ENCODE measurements at regions not wholly inside any gene's neighbourhood (a gene's known extent, or its start where the extent isn't known, plus 50 kb on each side); places are given as distances from the start of the nearest gene placed in this dataset.
A peak's percentile ranks its signal among the peaks of the same experiment; 100 is the strongest.

DNA sequence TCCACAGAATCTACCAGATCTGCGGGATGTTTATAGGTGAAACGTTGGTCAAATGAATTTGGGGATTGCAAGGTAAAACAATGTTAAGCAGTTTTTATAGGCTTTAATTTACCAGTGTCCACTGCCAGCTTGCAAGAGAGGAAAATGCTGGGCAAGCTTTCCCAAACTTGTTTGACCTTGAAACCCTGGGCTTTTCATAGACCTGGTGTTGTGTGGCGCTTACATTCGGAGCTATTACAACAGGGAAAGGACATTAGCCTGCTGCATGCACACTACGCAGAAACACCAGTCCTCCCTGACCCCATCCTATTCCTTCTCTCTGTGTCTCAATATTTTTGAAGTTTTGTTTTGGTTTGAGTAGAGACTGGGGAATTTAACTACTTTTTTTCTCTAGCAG lies 59.6 kb upstream of the AGPS start:
- 24 to 34% (median 30%) methylated on average over 5 of the region's 5 CpGs for WGBS, 3 donors
- Histone ChIP-seq H3K9me3 (no peaks in the 10 kb centered on the region), H3K27me3 (no peaks in the 10 kb centered on the region), H3K27ac (peak overlapping the region in 1 of 2 donors; percentile 59), H3K4me1 (ENCODE audit: insufficient read depth) (peaks cover 1% of the 10 kb centered on the region), H3K4me3 (no peak overlapping the region), H3K36me3 (no peaks in the 10 kb centered on the region)
- TF ChIP-seq POLR2A (IDR thresholded peaks at IDR 0.05) (no peak), EP300 (IDR thresholded peaks at IDR 0.05) (no peak)
- TF ChIP-seq, protein P1, sequence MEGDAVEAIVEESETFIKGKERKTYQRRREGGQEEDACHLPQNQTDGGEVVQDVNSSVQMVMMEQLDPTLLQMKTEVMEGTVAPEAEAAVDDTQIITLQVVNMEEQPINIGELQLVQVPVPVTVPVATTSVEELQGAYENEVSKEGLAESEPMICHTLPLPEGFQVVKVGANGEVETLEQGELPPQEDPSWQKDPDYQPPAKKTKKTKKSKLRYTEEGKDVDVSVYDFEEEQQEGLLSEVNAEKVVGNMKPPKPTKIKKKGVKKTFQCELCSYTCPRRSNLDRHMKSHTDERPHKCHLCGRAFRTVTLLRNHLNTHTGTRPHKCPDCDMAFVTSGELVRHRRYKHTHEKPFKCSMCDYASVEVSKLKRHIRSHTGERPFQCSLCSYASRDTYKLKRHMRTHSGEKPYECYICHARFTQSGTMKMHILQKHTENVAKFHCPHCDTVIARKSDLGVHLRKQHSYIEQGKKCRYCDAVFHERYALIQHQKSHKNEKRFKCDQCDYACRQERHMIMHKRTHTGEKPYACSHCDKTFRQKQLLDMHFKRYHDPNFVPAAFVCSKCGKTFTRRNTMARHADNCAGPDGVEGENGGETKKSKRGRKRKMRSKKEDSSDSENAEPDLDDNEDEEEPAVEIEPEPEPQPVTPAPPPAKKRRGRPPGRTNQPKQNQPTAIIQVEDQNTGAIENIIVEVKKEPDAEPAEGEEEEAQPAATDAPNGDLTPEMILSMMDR (IDR thresholded peaks at IDR 0.05): no peak
- DNase-seq: peak in 1 of 5 donors; percentile 19
- intact Hi-C loops (cut with DNase I): loop anchor here (1.0 to 10.0 kb wide), 6 partner anchors 68 to 272 kb away; partner anchors contain the start of genes NFE2L2 (in 2 of the 4) and HNRNPA3 (in 1 of the 4)

DNA sequence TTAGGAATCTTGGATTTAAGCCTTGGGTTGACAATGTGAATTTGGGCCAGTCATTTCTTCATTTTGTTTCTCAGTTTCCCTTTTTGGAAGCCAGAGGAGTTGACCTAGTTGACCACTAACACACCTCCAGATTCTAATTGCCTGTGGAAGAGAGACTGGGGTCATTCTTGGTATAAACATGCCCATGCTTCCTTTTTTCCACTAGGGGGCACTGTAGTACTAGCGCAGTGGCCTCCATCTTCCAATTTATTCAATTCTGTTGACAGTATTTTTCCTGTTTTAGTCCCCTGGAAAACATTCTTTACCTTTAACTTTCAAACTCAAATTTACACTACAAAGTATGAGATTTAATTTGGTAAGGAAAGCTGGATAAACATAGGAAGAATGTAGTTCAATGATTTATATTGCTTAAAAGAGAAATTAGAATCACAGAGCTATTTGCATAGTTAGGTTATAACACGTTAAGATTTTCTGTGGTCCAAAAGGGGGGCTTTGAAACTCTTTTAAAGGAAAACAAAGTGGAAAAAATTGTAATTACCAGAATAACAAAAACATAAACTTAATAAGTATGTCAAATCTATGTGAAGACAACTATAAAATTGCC lies 57.5 kb upstream of the AGPS start:
- TF ChIP-seq, protein P1 (IDR thresholded peaks at IDR 0.05): peak; percentile 79 to 87 (median 86)
- no peak for TF ChIP-seq EP300 (IDR thresholded peaks at IDR 0.05)
- no peaks in the 10 kb centered on the region for H3K9me3 ChIP-seq
- WGBS, 3 donors: 45 to 47% (median 47%) methylated on average over 2 of the region's 2 CpGs
- H3K4me1 ChIP-seq (ENCODE audit: insufficient read depth): peaks cover 1% of the 10 kb centered on the region
- peak in 1 of 5 donors; percentile 41 for DNase-seq
- H3K27me3 ChIP-seq: no peaks in the 10 kb centered on the region
- H3K27ac ChIP-seq: no peak overlapping the region
- intact Hi-C loops (cut with DNase I): loop anchor here (5.0 to 10.0 kb wide), 6 partner anchors 70 to 422 kb away; partner anchors contain the start of genes NFE2L2 (in 2 of the 4) and HNRNPA3 (in 1 of the 4)
- H3K36me3 ChIP-seq: no peaks in the 10 kb centered on the region
- H3K4me3 ChIP-seq: no peak overlapping the region

DNA sequence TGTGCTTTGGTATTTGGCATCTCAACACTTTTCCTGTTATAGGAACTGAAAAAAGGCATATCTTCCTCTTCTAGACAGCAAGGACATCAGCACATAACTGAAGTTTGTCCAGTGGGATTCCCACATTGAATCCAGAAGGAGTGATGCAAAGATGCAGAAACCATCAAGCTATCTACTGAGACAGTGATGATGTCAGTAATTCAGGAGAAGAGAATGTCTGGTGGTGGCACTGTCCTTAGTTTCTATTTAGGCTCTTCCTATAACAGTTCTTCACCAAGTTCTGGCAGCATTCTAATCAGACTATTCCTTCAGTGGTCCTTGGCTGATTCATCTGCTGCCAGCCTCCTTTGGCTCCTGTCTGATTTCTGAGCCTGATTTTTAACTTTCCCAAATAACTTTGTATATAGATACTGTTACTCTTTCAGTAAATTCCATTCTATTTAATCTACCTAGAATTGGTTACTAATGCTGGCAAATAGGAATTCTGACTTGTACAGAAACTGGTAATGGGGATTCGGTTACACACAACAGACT lies 56.6 kb upstream of the AGPS start:
- H3K27me3 ChIP-seq: no peaks in the 10 kb centered on the region
- TF ChIP-seq POLR2A (IDR thresholded peaks at IDR 0.05) (no peak), EP300 (IDR thresholded peaks at IDR 0.05) (no peak)
- TF ChIP-seq, protein P1 (IDR thresholded peaks at IDR 0.05): no peak
- intact Hi-C loops (cut with DNase I): loop anchor here in 3 of 4 donors (5.0 to 10.0 kb wide), 3 partner anchors 71 to 421 kb away; partner anchors contain the start of gene NFE2L2 (in 1 of the 3)
- DNase-seq: no peak
- no peak overlapping the region for H3K27ac ChIP-seq
- 95 to 98% (median 97%) methylated on average over 1 of the region's 1 CpG for WGBS, 3 donors
- no peak overlapping the region for H3K4me3 ChIP-seq
- peaks cover 1% of the 10 kb centered on the region for H3K4me1 ChIP-seq (ENCODE audit: insufficient read depth)
- no peaks in the 10 kb centered on the region for H3K36me3 ChIP-seq
- no peaks in the 10 kb centered on the region for H3K9me3 ChIP-seq

DNA sequence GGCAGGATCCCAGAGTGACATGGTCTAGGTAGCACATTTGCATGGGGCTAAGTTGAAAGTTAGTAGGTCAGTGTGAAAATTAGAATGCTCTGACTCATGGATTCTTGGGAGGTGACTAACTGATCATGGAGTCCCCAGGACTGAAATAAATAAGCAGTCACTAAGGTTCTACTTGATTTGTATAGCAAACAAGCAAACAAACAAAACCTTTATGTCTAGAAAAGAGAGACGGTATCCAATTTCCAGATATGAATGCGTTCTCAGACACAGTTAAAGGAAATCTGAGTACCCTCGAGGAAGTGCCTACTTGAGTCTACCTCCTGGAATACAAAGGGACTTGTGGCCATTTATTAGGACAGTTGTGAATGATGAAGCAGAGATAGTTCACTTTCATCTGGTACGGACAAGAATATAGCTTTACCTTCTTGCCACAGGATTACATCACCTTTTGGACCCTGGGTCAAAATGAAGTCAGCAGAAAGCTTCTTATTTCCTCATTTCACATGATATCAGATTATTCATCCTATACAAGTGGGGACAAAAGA lies 54.3 kb upstream of the AGPS start:
- Histone ChIP-seq H3K4me3 (no peak overlapping the region), H3K27ac (no peak overlapping the region), H3K9me3 (no peaks in the 10 kb centered on the region), H3K27me3 (no peaks in the 10 kb centered on the region), H3K36me3 (no peaks in the 10 kb centered on the region), H3K4me1 (ENCODE audit: insufficient read depth) (no peaks in the 10 kb centered on the region)
- no peak for DNase-seq
- intact Hi-C loops (cut with DNase I): loop anchor here in 3 of 4 donors (5.0 to 10.0 kb wide), 3 partner anchors 73 to 419 kb away; partner anchors contain the start of gene NFE2L2 (in 1 of the 3)
- 82 to 96% (median 95%) methylated on average over 4 of the region's 4 CpGs for WGBS, 3 donors
- TF ChIP-seq, protein P1 (IDR thresholded peaks at IDR 0.05): no peak
- TF ChIP-seq POLR2A (IDR thresholded peaks at IDR 0.05) (no peak), EP300 (IDR thresholded peaks at IDR 0.05) (no peak)
